Endodermal cell (in vitro differentiated cells): ENCODE measurements at regions not wholly inside any gene's neighbourhood (a gene's known extent, or its start where the extent isn't known, plus 50 kb on each side); places are given as distances from the start of the nearest gene placed in this dataset.
"Not testable (repeated sequence)": the region's sequence is repeated elsewhere in the genome, so short reads cannot be mapped to it uniquely, and the experiment has no call there.

ENCODE experiments used
- DNase-seq: peaks from one replicate; pipeline ENCODE4 v3.0.0-alpha.2; 2017
- H3K27ac ChIP-seq: 2 replicates; pipeline ENCODE4 v1.5.1; 2013; ENCODE audit warnings: mild to moderate bottlenecking, low read depth, low read length, moderate library complexity
- H3K27me3 ChIP-seq: 2 replicates; pipeline ENCODE4 v1.6.1; 2013; ENCODE audit warnings: mild to moderate bottlenecking, low read length, moderate library complexity; ENCODE audit not compliant: insufficient read depth, control insufficient read depth, poor library complexity, severe bottlenecking
- H3K36me3 ChIP-seq: 2 replicates; pipeline ENCODE4 v1.7.0; 2013; ENCODE audit warnings: mild to moderate bottlenecking, low read length, moderate library complexity; ENCODE audit not compliant: control insufficient read depth, insufficient read depth
- H3K4me1 ChIP-seq: one replicate; pipeline ENCODE4 v1.7.0; 2013; ENCODE audit warnings: low read length; ENCODE audit not compliant: control insufficient read depth, insufficient read depth
- H3K4me3 ChIP-seq: 2 replicates; pipeline ENCODE4 v1.5.1; 2013; ENCODE audit warnings: mild to moderate bottlenecking, low read length, moderate library complexity
- H3K9ac ChIP-seq: 2 replicates; pipeline ENCODE4 v1.6.1; 2013; ENCODE audit warnings: mild to moderate bottlenecking, low read length, moderate library complexity; ENCODE audit not compliant: poor library complexity, severe bottlenecking; ENCODE audit errors: extremely low read depth
- H3K9me3 ChIP-seq: 2 replicates; pipeline ENCODE4 v1.6.1; 2013; ENCODE audit warnings: mild to moderate bottlenecking, low read length, moderate library complexity; ENCODE audit not compliant: control insufficient read depth
- H3K27ac Mint-ChIP-seq: 2 replicates; pipeline ENCODE4 v1.8.0; 2020; ENCODE audit warnings: mixed read lengths
- H3K27me3 Mint-ChIP-seq: 2 replicates; pipeline ENCODE4 v1.8.0; 2021; ENCODE audit warnings: mild to moderate bottlenecking, mixed read lengths; ENCODE audit not compliant: insufficient read depth
- H3K36me3 Mint-ChIP-seq: 2 replicates; pipeline ENCODE4 v1.8.0; 2020; ENCODE audit warnings: low read depth, mixed read lengths
- H3K4me1 Mint-ChIP-seq: 2 replicates; pipeline ENCODE4 v1.8.0; 2020; ENCODE audit warnings: mixed read lengths
- H3K4me3 Mint-ChIP-seq: 2 replicates; pipeline ENCODE4 v1.8.0; 2020; ENCODE audit warnings: mild to moderate bottlenecking, moderate library complexity, mixed read lengths
- H3K9me3 Mint-ChIP-seq: 2 replicates; pipeline ENCODE4 v1.8.0; 2020; ENCODE audit warnings: mild to moderate bottlenecking, mixed read lengths
- CTCF ChIP-seq: fragments of 200-600 bp; sonication (generic); conservative IDR thresholded peaks from 2 replicates; pipeline ENCODE4 v1.5.0; 2021; ENCODE audit warnings: antibody characterized with exemption, mild to moderate bottlenecking
- WGBS, 2 experiments: methylation state at CpG; one replicate each; pipeline versions ENCODE4 v1.1.5 to v1.1.7; 2013; ENCODE audit warnings: missing lambda C conversion rate in 2 of 2, mixed read lengths in 1 of 2; ENCODE audit not compliant: insufficient coverage in 1 of 2, insufficient read length in 1 of 2; 5-methylcytosine and 5-hydroxymethylcytosine counted together

- no peaks in the 10 kb centered on the region for H3K9me3 ChIP-seq
- no peaks in the 10 kb centered on the region for H3K27me3 Mint-ChIP-seq
- H3K4me1 Mint-ChIP-seq: peaks cover 4% of the 10 kb centered on the region
- no peak overlapping the region for H3K9ac ChIP-seq
- H3K36me3 Mint-ChIP-seq: no peaks in the 10 kb centered on the region
- no peaks in the 10 kb centered on the region for H3K9me3 Mint-ChIP-seq
- no peaks in the 10 kb centered on the region for H3K4me1 ChIP-seq
- H3K27ac Mint-ChIP-seq: no peak overlapping the region
- no peak overlapping the region for H3K4me3 Mint-ChIP-seq
- 92 to 94% methylated on average over 10 to 19 of the region's 19 CpGs for WGBS, 2 experiments
- no peaks in the 10 kb centered on the region for H3K27me3 ChIP-seq
- no peak for TF ChIP-seq CTCF
- no peak overlapping the region for H3K27ac ChIP-seq
- H3K36me3 ChIP-seq: no peaks in the 10 kb centered on the region
- no peak for DNase-seq
- H3K4me3 ChIP-seq: no peak overlapping the region
Measured at GRCh38 chr2:235105821-235106359, 154.1 kb downstream of the SH3BP4 start.

- WGBS, 2 experiments: 53 to 73% methylated on average over 7 to 10 of the region's 10 CpGs
- Mint-ChIP-seq H3K27ac (no peak overlapping the region), H3K36me3 (no peaks in the 10 kb centered on the region), H3K27me3 (no peaks in the 10 kb centered on the region), H3K4me1 (peaks cover 4% of the 10 kb centered on the region), H3K4me3 (no peak overlapping the region), H3K9me3 (no peaks in the 10 kb centered on the region)
- no peak overlapping the region for H3K4me3 ChIP-seq
- H3K9me3 ChIP-seq: no peaks in the 10 kb centered on the region
- H3K27ac ChIP-seq: no peak overlapping the region
- DNase-seq: peak; percentile 89
- peak; percentile 80 for TF ChIP-seq CTCF
- H3K27me3 ChIP-seq: no peaks in the 10 kb centered on the region
- H3K4me1 ChIP-seq: no peaks in the 10 kb centered on the region
- no peaks in the 10 kb centered on the region for H3K36me3 ChIP-seq
- no peak overlapping the region for H3K9ac ChIP-seq
Measured at GRCh38 chr2:235106874-235107639, 155.2 kb downstream of the SH3BP4 start.

GRCh38 chr2:235107640-235107951 is 155.8 kb downstream of the SH3BP4 start:
- Mint-ChIP-seq H3K9me3 (no peaks in the 10 kb centered on the region), H3K36me3 (no peaks in the 10 kb centered on the region), H3K4me3 (no peak overlapping the region), H3K27ac (no peak overlapping the region), H3K27me3 (no peaks in the 10 kb centered on the region), H3K4me1 (peaks cover 4% of the 10 kb centered on the region)
- WGBS, 2 experiments: 92 to 94% methylated on average over 3 of the region's 3 CpGs
- no peak overlapping the region for H3K4me3 ChIP-seq
- H3K27me3 ChIP-seq: no peaks in the 10 kb centered on the region
- H3K4me1 ChIP-seq: no peaks in the 10 kb centered on the region
- H3K27ac ChIP-seq: no peak overlapping the region
- no peak for DNase-seq
- no peak for TF ChIP-seq CTCF
- H3K9ac ChIP-seq: no peak overlapping the region
- no peaks in the 10 kb centered on the region for H3K36me3 ChIP-seq
- H3K9me3 ChIP-seq: no peaks in the 10 kb centered on the region

- not testable (repeated sequence) for H3K27me3 Mint-ChIP-seq, H3K4me1 ChIP-seq, H3K27ac Mint-ChIP-seq, H3K9ac ChIP-seq, H3K4me3 Mint-ChIP-seq, H3K27me3 ChIP-seq, H3K27ac ChIP-seq, H3K9me3 ChIP-seq, H3K36me3 ChIP-seq, H3K4me3 ChIP-seq, DNase-seq, H3K9me3 Mint-ChIP-seq, H3K4me1 Mint-ChIP-seq, H3K36me3 Mint-ChIP-seq
- WGBS, 2 experiments: 85 to 98% methylated on average over 2 to 7 of the region's 7 CpGs
Measured at GRCh38 chr2:235109561-235109960, 157.7 kb downstream of the SH3BP4 start.
